GM19468 (cell line): ENCODE measurements at regions not wholly inside any gene's neighbourhood (a gene's known extent, or its start where the extent isn't known, plus 50 kb on each side); places are given as distances from the start of the nearest gene placed in this dataset.

Experiments used
- ATAC-seq: cut with Tn5 transposase; IDR thresholded peaks from one replicate; pipeline ENCODE4 v1.9.1; 2021; ENCODE audit warnings: mild to moderate bottlenecking, moderate library complexity, moderate number of reproducible peaks; ENCODE audit not compliant: unreplicated experiment; ENCODE audit errors: extremely low read depth

- no peak for ATAC-seq
Measured at GRCh38 chr6:147106759-147107401, 97.3 kb upstream of the STXBP5 start.

- no peak for ATAC-seq
Measured at GRCh38 chr6:147108259-147108910, 95.8 kb upstream of the STXBP5 start.

- ATAC-seq, result no peak
Measured at GRCh38 chr6:147109707-147110106, 94.5 kb upstream of the STXBP5 start.

GRCh38 chr6:147116056-147116455 lies 88.2 kb upstream of the STXBP5 start:
- ATAC-seq, result no peak

- no peak for ATAC-seq
Measured at GRCh38 chr6:147117011-147117410, 87.2 kb upstream of the STXBP5 start.

- ATAC-seq, result no peak
Measured at GRCh38 chr6:147117580-147117979, 86.6 kb upstream of the STXBP5 start.

- no peak for ATAC-seq
Measured at GRCh38 chr6:147119310-147119709, 84.9 kb upstream of the STXBP5 start.

- ATAC-seq, result no peak
Measured at GRCh38 chr6:147122823-147123222, 81.4 kb upstream of the STXBP5 start.

- ATAC-seq, result no peak
Measured at GRCh38 chr6:147126618-147127022, 77.6 kb upstream of the STXBP5 start.

- no peak for ATAC-seq
Measured at GRCh38 chr6:147127587-147127986, 76.6 kb upstream of the STXBP5 start.

- no peak for ATAC-seq
Measured at GRCh38 chr6:147128056-147128455, 76.2 kb upstream of the STXBP5 start.

- no peak for ATAC-seq
Measured at GRCh38 chr6:147131532-147132128, 72.6 kb upstream of the STXBP5 start.

- ATAC-seq, result no peak
Measured at GRCh38 chr6:147132889-147133288, 71.3 kb upstream of the STXBP5 start.

- no peak for ATAC-seq
Measured at GRCh38 chr6:147133669-147134068, 70.5 kb upstream of the STXBP5 start.

- ATAC-seq, result no peak
Measured at GRCh38 chr6:147135211-147135681, 69.0 kb upstream of the STXBP5 start.

- ATAC-seq, result no peak
Measured at GRCh38 chr6:147136057-147136456, 68.2 kb upstream of the STXBP5 start.

GRCh38 chr6:147137986-147138385 lies 66.2 kb upstream of the STXBP5 start:
- no peak for ATAC-seq

- no peak for ATAC-seq
Measured at GRCh38 chr6:147138835-147139234, 65.4 kb upstream of the STXBP5 start.

- no peak for ATAC-seq
Measured at GRCh38 chr6:147141711-147142308, 62.4 kb upstream of the STXBP5 start.

GRCh38 chr6:147142684-147143245 lies 61.5 kb upstream of the STXBP5 start:
- ATAC-seq, result no peak

- no peak for ATAC-seq
Measured at GRCh38 chr6:147149092-147149491, 55.1 kb upstream of the STXBP5 start.
